Stimulated activated CD4-positive, alpha-beta T cell treated with anti-CD3 and anti-CD28 coated beads, TNF-alpha, amount 100 ng/mL, for 48 hours (primary cell): ENCODE measurements at regions not wholly inside any gene's neighbourhood (a gene's known extent, or its start where the extent isn't known, plus 50 kb on each side); places are given as distances from the start of the nearest gene placed in this dataset.
"Not testable (repeated sequence)": the region's sequence is repeated elsewhere in the genome, so short reads cannot be mapped to it uniquely, and the experiment has no call there.

Experiments used
- DNase-seq, 3 donors: peaks; one replicate each; pipeline ENCODE4 v3.0.0-alpha.2; 2020; ENCODE audit warnings: low read depth in 3 of 3

DNA sequence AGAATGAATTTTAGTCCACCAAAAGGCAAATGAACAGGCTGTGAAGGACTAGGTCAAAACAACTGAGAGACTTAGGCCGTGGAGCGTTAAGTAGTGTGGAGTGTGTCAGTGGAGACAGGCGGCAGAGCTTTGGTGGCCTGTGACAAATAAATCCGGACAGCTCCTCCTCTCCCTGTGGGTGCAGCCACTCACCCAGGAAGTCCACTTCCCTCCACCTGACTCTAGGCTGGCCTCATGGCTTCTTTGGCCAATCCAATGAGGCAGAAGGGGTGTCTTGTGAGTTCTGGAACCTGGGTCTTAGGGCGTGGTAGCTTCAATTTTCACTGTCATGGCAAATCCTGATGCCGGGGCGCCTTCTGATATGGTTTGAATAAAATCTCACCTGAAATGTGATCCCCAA lies 180.9 kb upstream of the C14orf180 start:
- no peak for DNase-seq

DNA sequence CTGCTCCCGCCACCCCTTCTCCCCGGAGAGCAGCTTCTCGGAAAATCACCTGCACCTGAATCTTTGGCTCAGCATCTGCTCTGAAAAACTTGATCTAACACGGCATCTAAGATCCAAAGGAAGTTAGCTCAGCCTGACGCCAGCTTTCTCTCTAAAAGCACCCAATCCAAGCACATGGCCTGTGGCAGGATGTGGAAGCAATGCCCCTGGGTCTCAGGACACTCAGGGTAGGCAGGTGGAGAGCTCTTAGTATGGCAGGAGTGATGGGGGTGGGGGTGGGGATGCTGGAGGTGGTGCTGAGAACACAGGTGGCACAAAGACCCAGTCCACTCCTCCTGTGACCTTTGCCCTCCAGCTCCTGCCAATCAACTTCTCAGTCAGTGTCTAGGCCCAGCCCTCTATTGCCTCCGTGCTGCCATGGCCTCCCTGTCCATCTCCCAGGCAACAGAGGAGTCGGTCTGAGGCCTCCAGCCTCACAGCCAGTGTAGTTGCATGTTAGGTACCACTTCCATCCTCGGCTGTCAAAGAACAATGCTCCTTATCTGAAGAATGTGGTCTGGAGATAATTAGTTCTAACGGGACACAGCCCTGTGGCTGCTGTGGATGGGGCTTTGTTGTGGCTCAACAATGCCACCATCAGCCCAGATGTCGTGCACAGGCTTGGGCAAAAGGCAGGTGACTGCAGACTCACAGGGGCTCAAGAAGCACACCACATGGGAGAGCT lies 180.0 kb upstream of the C14orf180 start:
- DNase-seq: no peak

DNA sequence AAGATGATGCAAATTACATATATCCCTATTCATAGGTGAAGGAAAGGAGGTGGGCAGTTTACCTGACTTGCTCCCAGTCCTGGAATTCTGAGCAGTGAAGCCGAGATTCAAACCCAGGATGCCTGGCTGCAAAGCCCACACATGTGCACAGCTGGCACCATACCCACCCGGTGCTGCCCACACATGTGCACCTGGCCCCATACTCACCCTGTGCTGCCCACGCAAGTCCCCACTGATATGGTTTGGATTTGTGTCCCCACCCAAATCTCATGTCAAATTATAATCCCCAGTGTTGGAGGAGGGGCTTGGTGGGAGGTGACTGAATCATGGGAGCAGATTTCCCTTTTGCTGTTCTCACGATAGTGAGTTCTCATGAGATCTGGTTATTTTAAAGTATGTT lies 179.2 kb upstream of the C14orf180 start:
- DNase-seq: no peak

DNA sequence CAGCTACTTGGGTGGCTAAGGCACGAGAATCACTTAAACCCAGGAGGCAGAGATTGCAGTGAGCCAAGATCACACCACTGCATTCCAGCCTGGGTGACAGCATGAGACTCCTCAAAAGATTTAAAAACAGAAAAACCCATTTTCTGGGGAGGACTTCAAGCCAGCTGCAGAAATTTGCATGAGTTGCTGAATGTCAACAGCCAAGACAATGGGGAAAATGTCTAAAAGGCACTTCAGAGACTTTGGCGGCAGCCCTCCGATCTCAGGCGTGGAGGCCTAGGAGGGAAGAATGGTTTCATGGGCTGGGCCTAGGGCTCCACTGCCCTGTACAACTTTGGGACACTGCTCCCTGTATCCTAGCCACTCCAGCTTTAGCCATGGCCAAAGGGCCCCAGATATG lies 177.8 kb upstream of the C14orf180 start:
- no peak for DNase-seq

DNA sequence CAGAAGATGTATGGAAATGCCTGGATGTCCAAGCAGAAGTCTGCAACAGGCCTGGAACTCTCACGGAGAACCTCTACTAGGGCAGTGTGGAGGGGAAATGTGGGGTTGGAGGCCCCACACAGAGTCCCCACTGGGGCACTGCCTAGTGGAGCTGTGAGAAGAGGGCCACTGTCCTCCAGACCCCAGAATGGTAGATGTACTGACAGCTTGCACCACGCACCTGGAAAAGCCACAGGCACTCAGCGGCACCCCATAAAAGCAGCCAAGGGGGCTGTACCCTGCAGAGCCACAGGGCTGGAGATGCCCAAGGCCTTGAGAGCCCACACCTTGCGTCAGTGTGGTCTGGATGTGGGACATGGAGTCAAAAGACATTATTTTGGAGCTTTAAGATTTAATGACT lies 177.3 kb upstream of the C14orf180 start:
- DNase-seq: not testable (repeated sequence)

DNA sequence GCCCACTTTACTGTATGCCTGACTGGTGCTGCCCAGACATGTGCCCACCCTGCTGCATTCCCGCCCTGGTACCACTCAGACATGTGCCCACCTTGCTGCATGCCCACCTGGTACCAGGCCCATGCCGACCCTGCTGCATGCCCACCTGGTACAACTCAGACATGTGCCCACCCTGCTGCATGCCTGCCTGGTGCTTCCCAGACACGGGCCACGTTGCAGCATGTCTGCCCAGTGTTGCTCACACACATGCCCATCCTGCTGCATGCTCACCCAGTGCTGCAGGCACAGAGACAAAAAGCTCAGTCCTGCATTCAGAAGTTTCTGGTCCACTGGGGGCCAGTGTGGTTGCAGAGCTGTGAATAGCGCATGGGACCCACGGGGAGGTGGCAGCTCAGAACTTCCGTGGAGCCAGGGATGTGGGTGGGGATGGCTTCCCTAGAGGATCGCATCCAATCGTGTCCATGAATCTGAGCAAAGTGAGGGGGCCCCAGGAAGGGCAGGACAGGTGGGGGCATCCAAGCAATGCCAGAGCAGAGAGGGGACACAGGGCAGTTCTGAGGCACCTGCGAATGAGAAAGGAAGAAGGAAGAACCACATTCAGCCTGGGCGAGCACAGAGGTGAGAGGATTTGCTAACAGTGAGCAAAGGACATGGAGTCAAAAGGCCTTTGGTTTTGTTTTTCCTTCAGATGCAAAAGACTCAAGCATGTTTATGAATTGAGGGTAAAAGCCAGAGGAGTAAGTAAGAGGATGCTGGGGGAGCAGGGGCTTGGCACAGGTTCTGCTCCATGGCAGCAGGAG lies 175.9 kb upstream of the C14orf180 start:
- DNase-seq: no peak

DNA sequence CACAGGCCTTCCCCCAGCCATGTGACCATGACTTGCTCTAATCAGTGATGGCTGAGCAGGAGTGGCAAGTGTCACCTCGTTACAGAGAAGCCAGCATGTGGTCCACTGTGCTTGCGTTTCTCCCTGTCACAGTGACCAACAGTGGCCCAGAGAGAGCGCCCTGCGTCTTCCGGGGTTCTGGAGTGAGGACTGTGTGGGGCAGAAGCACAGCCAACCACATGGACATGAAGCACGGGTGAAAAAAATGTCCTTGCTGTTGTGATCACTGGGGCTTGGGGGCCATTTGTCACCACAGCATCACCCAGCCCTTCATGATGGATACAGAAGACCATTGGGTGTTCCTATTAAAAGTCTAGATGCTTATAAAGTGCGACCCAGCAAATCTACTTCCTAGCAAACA lies 174.6 kb upstream of the C14orf180 start:
- DNase-seq: no peak

DNA sequence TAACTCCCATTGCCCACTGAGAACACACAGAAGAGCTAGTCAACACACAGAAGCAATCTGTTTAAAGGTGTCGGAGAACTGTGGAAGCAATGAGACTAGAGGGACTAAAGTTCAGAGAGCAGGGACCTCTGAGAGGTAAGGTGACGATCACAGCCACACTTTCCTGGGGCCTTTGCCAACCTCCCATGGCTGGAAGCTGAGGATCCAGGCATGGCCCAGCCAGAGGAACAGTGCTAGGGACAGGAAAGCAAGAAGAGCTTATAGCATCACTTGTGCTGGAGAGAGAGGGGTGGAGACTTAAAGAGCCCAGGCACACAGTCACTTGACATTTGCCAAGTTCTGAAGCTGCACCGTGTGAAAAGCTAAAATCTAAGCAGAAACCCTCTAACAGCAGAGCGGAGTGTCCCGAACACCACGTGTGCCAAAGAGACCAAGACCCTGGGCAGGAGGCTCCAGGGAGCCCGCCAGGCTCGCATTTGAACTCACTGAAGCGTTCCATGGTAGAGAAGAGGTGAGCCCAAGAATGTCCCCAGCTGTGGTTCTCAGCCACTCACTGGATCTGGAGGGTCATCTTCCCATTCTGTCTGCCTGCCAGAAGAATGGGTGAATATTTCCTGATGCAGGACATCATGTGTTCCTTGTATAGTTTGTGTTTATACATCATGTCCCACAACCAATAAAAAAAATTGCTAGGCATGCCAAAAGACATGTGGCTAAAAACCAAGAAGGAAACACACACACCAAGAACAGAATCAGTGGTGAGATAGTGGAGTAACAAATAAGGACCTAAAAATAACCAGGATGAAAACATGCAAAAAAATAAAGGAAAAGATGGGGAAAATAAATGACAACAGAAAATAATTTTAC lies 174.0 kb upstream of the C14orf180 start:
- no peak for DNase-seq

DNA sequence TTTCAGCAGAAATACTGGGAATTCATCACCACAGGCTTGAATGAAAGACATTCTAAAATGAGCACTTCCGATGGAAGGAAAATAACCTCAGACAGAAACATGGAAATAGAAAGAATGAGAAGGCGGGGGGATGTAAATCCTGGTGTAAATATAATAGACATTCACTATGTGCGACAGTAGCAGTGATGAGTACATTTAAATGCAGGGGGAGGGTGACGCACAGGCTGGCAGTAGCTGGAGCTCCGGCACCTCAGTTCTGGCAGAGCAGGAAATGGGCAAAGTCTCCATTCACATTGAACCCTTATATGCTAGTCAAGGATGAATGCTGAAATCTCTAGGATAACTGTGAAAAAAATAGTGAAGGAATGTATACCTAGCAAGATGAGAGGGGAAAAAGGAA lies 172.7 kb upstream of the C14orf180 start:
- DNase-seq: no peak

DNA sequence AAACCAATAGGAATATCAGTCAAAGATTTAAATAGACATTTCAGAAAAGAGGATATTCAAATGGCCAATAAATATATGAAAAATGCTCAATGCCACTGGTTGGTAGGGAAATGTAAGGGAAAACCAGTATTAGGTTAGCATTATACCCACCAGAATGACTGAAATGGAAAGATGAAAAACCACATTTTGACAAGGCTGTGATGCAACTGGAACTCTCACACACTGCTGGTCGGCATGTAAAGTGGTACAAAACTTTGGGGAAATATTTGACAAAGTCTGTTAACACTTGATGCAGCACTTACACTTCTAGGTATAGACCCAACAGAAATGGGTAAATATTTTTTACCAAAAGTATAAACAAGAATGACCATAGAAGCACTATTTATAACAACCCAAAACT lies 163.2 kb upstream of the C14orf180 start:
- no peak for DNase-seq

DNA sequence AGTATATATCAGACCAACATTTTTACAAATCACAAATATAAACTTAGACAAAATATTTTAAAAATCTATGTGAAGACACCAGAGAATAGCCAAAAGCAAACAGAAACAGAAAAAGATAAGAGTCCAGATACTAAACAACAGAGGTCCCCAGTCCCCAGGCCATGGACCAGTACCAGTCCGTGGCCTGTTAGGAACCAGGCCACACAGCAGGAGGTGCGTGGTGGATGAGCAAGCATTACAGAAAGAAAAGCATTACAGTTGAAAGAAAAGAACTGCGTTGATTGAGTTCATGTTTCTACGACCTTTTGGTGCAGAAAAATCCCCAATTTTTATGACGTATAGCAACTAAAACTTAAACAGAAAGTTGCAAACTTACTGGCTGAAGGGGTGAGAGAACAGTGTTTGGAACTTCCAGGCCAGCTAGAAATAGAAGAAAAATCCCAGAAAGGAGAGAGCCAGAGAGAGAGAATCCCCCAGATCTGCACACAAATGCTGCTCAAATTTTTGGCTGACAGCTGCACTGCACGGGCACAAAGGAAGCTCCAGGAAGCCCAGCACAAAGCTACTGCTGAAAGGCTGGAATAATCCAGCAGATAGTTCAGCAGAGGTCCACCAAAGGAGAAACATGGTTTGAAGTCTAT lies 159.6 kb upstream of the C14orf180 start:
- no peak for DNase-seq

DNA sequence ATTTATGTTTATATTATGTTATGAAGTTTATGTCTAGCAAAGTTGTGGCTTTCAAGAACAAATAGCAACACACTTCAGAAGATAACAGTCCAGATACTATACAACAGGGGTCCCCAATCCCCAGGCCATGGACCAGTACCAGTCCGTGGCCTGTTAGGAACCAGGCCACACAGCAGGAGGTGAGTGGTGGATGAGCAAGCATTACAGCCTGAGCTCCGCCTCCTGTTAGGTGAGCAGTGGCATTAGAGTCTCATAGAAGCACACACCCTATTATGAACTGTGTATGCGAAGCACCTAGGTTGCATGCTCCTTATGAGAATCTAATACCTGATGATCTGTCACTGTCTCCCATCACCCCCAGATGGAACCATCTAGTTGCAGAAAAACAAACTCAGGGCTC lies 159.0 kb upstream of the C14orf180 start:
- not testable (repeated sequence) for DNase-seq

DNA sequence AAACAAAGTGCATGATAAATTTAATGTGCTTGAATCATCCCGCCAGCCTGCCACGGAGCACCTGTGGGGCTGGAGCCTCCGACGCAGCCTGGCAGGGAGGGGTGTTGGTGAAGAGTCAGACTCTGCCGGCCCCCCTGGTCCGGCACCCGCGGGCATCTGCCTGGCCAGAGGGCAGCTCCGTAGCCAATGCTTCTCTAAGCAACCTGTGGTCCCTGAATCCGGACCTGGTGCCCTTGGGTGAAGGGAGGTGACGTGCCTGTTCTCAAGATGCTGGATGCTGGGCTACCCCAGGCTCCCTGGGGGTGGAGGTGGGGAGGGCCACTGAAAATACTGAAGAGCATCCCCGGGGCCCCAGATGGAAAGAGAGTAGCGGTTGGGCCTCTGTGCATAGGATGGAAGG lies 158.6 kb upstream of the C14orf180 start:
- DNase-seq: no peak

DNA sequence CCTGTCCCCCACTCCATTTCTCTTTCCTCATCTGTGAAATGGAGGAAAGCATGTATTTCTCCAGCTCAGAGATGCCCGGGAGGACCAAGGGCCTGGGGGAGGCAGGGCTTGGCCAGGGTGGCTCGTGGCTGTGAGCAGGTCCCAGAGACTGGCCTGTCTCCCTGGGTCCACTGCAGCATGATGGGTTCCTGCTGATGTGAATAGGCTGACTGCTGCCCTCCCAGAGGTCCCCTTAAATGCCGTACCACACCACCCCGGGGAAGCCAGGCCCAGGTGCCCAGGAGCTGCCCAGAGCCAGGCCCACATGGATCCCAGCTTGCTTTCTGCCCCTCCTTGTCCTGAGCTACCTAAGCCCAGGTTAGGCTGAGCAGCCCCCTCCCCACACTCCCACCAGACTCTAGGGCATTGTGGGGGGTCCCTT lies 158.2 kb upstream of the C14orf180 start:
- no peak for DNase-seq

DNA sequence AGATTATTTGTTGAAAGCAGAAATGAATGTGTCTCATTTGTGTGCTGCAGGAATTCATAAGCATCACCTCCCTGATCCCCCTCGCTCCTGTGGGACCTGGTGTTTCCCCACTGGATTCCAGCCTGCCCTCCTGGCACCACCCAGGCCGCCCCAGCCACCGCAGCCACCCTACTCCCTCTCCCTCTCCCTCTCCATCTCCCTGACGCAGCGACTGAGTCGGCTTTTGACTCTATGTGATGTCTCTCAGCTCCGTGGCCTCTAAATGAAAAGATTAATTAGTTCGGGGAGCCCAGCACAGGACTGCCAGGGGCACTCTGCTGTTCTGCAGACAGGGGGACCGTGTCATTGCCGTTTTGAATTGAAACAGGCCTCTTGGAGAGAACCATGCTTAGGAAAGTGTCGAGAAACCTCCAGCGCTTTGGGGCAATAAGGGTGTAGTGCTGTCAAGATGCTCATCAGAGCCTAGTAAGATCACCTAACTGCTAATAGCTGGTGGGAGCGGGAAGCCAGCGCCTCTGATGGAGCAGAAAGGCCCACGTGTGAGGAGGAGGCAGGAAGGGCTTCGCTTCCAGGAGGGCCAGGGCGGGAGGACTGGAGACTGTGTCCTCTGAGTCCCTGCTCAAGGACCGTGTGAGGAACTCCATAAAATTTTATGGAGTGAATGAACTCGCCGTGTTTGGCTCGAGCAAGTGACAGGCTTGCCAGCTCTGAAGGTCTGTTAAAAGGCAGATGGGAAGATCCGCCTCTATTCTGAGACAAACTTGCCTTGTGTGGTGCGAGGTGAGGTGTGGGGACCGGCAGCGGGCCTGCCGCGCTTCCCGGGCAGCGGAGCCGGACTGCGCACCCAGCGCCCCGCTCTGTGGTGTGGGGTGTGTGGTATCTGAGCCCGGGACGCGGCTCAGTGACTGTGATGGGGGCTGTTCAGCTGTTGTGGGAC lies 157.4 kb upstream of the C14orf180 start:
- no peak for DNase-seq

DNA sequence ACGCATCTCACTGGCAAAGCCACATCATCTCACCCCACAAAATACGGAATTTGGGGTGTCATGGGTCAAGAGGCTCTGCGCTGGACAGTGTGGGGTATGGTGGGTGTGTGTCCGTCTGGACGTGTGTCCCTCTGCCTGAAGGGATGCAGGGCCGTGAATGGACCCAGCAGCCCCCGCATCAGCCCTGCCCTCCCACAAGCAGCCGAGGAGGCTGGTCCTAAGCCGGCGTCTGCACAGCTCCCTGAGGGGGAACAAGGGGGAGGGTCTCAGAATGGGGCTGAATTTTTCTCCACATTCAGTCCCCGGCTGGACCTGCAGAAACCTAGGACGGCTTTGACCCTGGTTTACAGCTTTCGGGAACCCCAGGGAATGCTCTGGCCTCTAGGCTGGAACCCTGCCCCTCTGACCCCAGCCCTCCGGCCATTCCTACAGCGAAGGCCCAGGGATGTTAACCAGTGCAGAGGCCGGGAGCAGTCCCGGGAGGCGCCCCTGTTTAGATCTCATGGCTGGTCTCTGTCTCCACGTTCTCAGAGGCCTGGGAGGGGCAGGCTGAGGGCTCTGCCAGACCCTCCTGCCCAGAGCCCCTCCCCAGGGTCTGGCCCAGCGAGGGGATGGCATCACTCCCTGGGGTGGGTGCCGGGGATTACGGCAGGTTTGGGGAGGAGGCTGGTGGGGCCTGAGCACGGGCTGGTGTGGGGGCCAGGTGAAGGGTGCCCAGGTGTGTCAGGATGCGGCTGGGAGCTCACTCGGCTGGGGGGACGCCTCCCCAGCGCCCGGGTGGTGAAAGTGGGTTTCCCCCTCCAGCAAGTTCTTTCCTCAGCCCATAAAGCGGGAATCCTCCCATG lies 156.5 kb upstream of the C14orf180 start:
- DNase-seq: no peak

DNA sequence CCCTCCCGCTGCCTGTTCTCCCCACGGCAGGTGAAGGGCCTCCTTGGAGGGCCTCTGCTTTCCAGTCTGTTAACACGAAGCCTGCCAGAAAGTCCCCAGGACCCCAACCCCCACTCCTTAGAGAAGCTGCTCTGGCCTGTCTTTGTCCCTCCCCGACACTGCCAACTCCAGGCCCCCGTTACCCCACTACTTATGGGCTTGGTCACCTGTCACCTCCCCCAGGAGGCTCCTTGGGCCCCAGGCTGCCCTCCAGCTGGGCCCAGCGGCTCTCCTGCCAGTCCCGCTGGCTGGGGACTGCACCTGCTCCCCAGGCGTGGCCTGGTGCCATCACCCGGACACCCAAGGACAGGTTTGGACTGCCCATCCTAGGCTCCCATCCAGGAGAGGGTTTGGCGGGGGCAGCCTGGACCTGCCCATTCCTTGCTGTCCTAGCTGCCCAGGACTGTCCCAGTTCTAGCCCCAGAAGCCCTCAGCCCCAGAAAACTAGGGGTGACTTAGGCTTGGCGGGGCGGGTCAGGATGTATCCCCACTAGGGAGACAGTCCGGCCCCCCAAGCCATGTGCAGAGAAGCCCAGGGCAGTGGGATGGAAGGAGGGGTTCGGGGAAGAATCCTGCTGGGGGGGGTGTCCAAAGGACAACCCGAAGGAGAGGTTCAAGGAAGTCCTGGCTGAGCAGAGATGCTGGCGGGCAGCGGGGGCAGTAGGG lies 155.7 kb upstream of the C14orf180 start:
- no peak for DNase-seq

DNA sequence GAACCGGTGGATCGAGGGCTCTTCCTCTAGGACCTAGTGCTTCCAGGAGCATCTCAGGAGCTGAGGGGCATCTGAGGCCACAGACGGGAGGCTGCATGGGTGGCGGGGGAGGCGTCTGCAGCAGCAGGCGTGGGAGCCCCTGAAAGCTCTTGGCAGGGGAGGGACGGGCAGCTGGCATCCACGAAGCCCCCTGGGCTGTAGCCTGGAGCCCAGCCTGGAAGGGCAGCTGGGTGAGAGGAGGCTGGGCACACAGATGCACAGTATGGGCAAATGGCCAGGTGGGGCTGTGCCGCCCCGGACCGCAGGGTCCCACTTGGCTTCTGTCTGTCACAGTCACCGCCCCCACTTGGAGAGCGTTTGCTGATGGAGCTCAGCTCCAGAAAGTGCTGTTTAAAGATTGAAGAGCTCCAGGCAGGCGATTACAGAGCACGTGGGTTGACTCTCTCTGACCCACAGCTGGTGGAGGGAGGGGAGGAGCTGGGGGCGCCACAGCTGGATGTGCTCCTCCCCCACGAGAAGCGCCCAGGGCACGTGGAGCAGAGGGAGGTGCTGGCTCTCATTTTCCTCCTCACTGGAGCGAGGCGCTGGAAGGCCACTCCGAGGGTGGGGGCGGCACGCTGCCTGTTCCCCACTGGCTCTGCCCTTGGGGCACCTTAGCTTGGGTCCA lies 155.0 kb upstream of the C14orf180 start:
- DNase-seq: no peak
